HG03521 (cell line): ENCODE measurements at regions not wholly inside any gene's neighbourhood (a gene's known extent, or its start where the extent isn't known, plus 50 kb on each side); places are given as distances from the start of the nearest gene placed in this dataset.

Experiments
- ATAC-seq: cut with Tn5 transposase; IDR thresholded peaks from one replicate; pipeline ENCODE4 v1.9.1; 2021; ENCODE audit warnings: mild to moderate bottlenecking, moderate library complexity; ENCODE audit not compliant: unreplicated experiment

DNA sequence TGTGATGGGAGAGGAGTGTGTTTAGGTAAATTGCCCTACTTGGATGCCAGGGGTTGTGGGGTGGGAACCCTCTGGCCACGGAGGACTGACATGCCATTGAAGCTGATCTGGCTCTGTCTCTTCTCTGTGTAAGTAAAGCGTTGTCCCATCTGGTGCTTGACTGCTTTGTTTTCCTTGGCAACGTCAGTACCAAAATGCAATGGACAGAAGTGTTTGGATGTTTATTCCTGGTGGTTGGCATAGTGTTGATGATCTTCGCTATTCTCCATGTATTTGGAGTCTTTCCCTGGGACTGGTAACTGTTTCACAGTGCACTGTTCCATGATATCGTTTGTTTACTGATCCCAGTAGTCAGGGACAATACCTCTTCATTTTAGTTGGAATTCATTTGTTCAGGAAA is 130.5 kb upstream of the MCTP2 start:
- ATAC-seq, result no peak

- no peak for ATAC-seq
Observed at GRCh38 chr15:94099574-94099960, 131.8 kb upstream of the MCTP2 start.

GRCh38 chr15:94098921-94099573 is 132.3 kb upstream of the MCTP2 start:
- ATAC-seq, result no peak

DNA sequence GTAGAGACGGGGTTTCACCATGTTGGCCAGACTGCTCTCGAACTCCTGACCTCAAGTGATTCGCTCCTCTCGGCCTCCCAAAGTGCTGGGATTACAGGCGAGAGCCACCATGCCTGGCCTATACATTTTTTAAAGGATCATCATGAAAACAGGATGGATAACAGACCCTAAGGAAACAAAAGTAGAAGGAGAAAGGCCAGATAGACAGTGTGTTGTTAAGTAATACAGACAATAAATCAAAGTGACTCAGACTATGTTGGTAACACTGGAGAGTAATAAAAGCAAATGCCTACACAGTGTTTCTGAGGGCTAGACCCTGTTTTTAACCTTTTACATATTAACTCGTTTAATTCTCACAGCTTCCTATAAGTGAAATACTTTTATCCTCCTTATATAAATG is 133.8 kb upstream of the MCTP2 start:
- no peak for ATAC-seq

DNA sequence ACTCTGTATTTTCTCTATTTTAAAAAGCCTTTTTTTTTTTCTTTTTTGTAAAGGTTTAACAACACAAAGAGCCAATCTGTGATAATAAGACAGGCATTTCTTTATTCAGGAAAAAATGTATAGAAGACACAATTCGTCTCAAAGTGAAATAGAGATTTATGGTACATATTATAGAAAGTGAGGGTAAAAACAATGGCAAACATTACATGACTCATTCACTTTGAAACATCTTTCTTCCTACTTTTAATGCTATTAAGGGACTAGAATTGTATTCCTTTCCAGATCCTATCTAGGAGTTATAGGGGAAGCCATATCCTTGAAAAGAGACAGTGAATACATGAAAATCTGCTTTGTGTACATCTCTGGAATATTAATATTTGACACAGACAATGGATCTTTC is 137.1 kb upstream of the MCTP2 start:
- no peak for ATAC-seq

DNA sequence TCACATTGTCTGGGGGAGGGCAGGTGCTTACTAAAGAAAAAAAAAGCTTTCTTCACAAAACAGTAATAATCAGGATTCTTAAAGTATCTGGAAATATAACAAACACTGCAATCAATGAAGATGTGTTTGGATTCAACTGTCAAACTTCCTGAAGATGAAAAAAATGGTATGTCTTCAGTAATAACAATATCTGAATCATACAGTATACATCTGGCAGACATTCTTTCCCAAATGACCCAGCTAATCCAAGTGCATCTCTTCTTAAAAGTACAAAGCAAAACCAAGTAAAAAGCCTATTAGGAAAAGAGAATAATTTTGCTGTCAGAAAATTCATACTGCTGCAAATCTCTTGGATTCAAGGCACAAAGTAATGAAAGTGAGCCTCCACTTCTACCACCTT is 145.0 kb upstream of the MCTP2 start:
- no peak for ATAC-seq

DNA sequence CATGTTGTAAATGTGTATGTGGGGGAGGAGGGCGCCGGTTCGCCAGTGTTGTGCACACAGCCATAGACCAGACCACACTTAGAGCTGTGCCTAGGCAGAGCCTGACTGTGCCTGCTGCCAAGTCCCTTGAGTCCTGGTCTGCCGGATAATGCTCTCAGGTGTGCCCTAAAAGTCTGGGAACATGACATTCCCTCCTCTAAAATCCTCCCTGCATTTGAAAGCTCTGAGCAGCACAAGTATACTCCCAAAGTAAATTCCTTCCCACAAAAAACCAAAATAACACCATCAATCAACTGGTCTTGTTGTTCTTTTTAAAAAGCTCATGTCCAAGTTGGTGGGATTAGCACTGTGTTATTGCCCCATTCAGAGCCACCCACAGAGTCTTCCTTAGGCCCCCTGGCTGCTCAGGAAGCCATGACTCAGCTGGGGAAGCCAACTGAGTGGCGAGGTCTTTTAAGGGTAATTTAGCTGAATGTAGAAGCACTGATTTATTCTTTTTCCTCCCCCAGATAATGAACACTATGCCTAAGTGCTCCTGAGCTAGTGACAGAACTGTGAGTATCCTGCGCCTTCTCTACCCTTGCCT is 147.8 kb upstream of the MCTP2 start:
- ATAC-seq, result no peak

DNA sequence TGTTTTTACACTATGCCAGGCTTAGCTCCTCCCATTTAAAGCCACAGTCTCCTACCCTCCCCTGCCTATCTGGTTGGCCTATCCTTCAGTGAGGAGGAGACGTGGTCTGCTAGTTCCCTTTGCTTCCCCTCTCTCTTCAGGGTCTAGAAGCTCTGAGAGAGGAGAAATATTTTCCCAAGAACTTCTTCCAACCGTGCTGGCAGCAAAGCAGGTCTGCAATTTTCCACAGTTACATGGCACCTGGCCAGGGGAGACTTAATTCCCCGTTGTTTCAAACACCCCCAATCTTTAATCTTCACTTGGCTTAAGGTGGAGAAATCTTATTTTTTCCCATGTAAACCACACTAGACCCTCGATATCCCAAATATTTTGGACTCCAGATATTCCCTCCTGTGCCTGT is 149.5 kb upstream of the MCTP2 start:
- no peak for ATAC-seq

- ATAC-seq, result no peak
Observed at GRCh38 chr15:94080989-94081605, 150.3 kb upstream of the MCTP2 start.

- no peak for ATAC-seq
Observed at GRCh38 chr15:94080416-94080815, 150.9 kb upstream of the MCTP2 start.

GRCh38 chr15:94079968-94080367 is 151.4 kb upstream of the MCTP2 start:
- no peak for ATAC-seq

- no peak for ATAC-seq
Observed at GRCh38 chr15:94079459-94079858, 151.9 kb upstream of the MCTP2 start.

DNA sequence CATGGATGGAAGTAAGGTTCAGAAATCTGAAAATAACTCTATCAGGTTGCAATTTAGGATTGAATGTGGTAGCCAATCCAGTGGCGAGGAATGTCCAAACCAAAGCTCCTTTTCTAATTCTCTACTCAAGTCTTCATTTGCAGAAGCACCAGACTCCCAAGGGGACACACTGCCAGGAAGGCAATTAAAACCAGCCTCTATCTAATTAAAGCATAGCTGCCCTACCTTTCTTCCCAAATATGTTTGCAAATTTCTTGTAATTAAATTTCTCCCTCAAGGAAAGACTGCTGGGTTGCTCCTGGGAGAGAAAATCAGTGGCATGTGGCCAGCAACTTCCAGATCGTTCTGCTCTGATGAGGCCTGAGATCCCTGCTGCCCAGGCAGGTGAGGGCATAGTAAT is 153.4 kb upstream of the MCTP2 start:
- no peak for ATAC-seq

DNA sequence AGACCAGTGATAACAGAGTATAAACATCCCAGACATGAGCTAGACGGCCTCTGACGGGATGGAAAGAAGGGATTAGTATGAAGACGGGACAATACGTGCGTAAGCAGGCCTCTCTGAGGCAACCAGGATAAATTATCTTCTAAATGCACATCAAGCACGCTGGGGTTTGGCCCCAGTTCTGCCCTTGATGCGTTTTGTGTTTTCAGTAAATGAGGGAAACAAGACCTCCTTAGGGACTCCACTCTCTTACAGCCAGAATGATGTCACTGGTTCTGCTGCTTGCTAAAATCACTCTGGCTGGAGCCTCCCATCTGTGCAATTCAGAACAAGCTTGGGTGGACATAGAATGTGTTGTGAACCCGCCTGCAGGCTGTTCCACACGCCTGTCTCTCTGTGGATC is 156.0 kb upstream of the MCTP2 start:
- no peak for ATAC-seq

- no peak for ATAC-seq
Observed at GRCh38 chr15:94070356-94071295, 160.7 kb upstream of the MCTP2 start.

DNA sequence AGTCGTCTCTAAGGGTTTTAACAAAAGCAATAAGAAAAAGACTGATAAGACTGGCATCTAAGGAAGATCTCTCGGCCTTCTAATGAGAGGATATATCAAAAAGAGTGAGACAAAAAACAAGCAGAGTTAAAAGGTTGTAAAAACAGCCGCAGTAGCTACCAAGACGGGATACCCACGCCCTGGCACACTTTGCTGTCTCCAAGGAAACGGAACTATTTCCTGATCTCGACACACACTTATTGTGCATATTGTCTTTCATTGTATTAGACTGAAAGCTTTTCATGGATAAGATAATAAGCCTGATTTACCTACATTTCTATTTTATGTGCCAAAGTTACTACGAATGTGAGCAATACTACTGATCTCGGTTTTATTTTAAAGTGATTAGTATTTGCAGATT is 161.5 kb upstream of the MCTP2 start:
- ATAC-seq, result no peak

GRCh38 chr15:94066811-94067210 is 164.6 kb upstream of the MCTP2 start:
- no peak for ATAC-seq

- ATAC-seq, result no peak
Observed at GRCh38 chr15:94066046-94066445, 165.3 kb upstream of the MCTP2 start.

GRCh38 chr15:94064676-94065313 is 166.6 kb upstream of the MCTP2 start:
- ATAC-seq, result no peak

- no peak for ATAC-seq
Observed at GRCh38 chr15:94061041-94061440, 170.3 kb upstream of the MCTP2 start.

DNA sequence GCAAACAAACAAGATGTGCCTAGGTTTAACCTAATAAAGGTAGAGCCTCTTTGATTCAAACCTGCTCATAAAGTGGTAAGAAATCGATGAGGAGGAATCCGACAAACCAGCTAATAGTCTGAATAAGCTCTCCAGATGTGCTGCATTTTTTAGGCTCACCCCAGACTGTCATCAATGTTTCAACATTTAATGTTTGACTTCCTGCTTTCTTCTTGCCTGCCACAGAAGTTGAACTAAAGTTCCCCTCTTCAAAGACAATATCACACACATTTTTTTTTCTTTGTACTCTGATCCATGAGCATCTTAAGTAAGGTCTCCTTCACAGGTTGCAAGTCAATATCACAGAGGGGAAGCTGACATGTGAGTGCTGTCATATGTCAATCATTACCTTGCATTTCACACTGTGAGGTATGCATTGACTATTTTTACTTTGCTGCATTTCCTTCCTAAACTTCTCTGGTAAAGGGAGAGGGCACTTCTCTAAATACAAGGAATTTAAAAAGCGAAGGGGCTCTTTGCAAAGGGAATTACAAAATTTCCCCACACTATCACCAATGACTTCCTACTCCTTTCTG is 172.3 kb upstream of the MCTP2 start:
- no peak for ATAC-seq
